B cell (primary cell): ENCODE measurements at regions not wholly inside any gene's neighbourhood (a gene's known extent, or its start where the extent isn't known, plus 50 kb on each side); places are given as distances from the start of the nearest gene placed in this dataset.

ENCODE experiments used
- CTCF ChIP-seq: fragments of 200-600 bp; IDR thresholded peaks from one replicate; pipeline ENCODE4 v1.8.0; 2022; ENCODE audit warnings: antibody characterized with exemption, mild to moderate bottlenecking
- EZH2 ChIP-seq: IDR thresholded peaks from 2 replicates; pipeline ENCODE4 v1.6.1; 2012; ENCODE audit warnings: borderline replicate concordance, low read depth, mild to moderate bottlenecking, moderate library complexity, low read length; ENCODE audit not compliant: insufficient read depth, poor library complexity, severe bottlenecking

GRCh38 chr1:4017636-4018365, 117.7 kb upstream of the C1orf174 start:
- TF ChIP-seq CTCF = no peak
- TF ChIP-seq EZH2 = no peak
